KOPT-K1 (cell line): ENCODE measurements at regions not wholly inside any gene's neighbourhood (a gene's known extent, or its start where the extent isn't known, plus 50 kb on each side); places are given as distances from the start of the nearest gene placed in this dataset.

Experiments used
- H3K27ac ChIP-seq: fragments of 200-600 bp; sonication (generic); 2 replicates; pipeline ENCODE4 v1.5.1; 2016; ENCODE audit warnings: antibody characterized with exemption, mild to moderate bottlenecking, low read depth, low read length; ENCODE audit not compliant: poor library complexity, severe bottlenecking
- H3K36me3 ChIP-seq: fragments of 200-600 bp; sonication (generic); 2 replicates; pipeline ENCODE4 v1.5.1; 2017; ENCODE audit warnings: antibody characterized with exemption, mild to moderate bottlenecking, low read length, moderate library complexity; ENCODE audit not compliant: insufficient read depth
- H3K9me3 ChIP-seq: fragments of 200-600 bp; sonication (generic); 2 replicates; pipeline ENCODE4 v1.5.1; 2017; ENCODE audit warnings: antibody characterized with exemption, low read length, mild to moderate bottlenecking; ENCODE audit not compliant: insufficient read depth, poor library complexity, severe bottlenecking

DNA sequence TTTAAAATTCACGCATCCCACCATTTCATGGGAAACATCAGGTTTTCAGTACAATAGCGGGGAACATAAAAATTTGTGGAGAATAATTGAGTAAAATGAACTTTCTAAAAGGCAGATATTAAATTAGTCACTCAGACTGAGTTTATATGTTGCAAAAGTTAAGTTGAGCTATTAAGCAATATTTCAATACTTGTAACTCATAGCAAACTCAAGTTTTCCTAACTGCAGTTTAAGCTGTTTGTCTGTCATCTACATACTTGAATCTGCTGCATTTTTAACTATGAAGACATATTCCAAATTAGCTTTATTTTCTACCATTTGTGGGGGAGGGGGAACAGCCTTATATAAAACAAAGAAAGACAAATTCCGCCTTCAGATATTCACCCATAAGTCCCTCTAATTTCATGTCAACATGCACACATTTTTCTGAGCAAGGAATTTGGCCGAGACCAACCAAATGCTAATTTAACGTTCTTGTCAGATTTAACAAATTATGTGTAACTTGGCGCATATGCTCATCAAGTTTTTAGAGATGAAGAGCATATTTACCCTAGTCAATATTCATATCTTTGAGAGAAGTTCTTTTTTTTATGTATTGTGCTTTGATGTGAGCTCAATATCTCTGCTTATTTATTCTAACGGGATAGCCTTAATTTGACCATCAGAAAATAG is 462.9 kb downstream of the TXNL1 start:
- Histone ChIP-seq H3K36me3 (no peaks in the 10 kb centered on the region), H3K27ac (no peak overlapping the region), H3K9me3 (no peaks in the 10 kb centered on the region)

DNA sequence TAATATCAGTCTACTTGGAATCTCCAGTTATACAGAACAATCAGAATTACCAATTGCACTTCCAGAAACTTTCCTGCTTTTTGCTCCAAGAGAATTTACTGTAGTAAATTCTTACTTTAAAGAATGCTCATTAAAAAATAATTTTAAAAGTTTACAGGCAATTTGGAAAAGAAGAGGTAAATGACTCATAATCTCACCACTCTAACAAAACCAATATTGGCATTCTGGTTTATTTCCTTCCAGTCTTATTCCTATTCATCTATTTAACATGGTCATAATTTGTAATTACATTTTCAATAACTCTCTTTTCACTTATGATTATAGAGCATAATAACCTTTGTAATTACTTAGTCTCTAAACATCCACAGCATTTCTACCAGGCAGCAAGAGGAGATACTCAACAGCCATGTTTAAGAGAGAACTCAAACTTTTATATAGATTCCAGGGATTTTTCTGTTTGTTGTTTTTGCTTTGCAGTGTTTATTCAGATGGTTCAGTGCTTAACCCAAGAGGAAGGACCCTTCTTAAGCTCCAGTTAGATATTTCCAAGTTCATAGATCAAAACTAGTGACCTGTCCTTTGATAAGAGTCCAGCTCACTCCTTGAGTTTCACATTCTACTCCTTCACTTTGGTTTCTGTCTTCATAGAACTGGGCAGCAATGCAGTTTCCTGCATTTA is 464.7 kb downstream of the TXNL1 start:
- Histone ChIP-seq H3K27ac (no peak overlapping the region), H3K9me3 (no peaks in the 10 kb centered on the region), H3K36me3 (no peaks in the 10 kb centered on the region)

DNA sequence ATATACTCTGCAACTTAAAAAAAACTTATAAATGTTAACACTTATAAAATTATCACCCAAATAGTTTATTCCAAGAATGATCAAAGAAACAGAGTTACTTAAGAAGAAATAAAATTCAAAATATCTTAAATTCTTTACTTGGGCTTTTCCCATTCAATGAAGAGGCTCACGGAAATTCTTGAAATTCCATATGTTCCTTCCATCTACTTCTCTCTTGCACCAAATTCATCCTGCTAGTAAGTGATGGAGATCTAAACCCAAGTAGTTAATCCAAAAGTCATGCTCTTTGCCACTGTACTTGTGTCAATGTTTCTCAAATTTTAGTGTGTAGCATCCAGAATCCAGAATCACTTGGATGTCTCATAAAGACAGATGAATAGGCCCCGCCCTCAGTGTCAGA is 465.9 kb downstream of the TXNL1 start:
- H3K9me3 ChIP-seq, result no peaks in the 10 kb centered on the region
- H3K36me3 ChIP-seq, result no peaks in the 10 kb centered on the region
- no peak overlapping the region for H3K27ac ChIP-seq

DNA sequence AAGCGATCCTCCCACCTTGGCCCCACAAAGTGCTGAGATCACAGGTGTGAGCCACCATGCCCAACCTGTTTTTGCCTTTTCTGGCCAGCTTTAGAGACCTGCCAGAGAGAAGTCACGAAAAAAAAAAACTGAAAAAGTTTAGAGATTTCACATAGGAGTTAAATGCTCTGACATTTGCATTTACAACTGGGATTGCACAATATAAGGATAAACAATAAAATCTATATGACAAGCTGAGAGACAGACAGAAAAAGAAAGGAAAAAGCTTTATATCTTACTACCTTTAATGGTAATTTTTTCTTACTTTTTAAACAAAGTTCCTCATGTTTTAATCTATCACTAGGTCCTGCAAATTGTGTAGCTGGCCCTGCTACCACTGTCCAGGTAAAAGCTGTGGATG is 466.5 kb downstream of the TXNL1 start:
- Histone ChIP-seq H3K27ac (no peak overlapping the region), H3K36me3 (no peaks in the 10 kb centered on the region), H3K9me3 (no peaks in the 10 kb centered on the region)

DNA sequence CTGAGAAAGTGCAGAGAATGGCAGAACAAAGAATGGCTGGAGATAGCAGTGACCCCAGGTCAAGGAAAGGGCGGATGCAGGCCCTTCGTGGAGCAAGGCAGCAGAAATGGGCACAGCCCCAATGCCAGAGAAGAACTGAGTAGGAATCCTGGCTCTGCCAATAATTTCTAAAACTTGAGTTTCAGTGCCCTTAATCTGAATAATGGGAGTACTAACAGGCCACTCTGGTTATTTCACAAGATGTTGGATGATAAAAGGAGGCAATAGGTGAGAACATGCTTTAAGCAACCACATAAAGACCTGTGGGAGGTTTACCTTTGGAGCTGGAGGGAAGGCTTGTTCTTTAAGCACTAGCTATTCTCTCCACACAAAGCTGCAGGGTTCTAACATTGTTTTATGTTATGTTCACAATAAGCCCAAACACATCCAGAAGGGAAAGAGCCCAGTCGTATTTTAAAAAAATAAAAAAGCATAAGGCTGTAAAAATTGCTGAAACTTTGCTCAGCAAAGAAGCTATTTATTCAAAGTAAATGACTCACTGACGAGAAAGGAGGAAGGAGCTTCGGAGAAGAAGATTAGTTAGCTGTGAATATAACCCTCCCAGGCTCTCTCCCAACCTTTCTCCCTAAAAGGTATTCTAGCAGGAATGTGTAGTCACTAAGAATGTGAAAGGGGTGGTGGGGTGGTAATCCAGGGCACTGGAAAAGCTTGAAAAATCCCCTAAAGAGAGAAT is 470.2 kb downstream of the TXNL1 start:
- H3K27ac ChIP-seq, result no peak overlapping the region
- H3K9me3 ChIP-seq, result no peaks in the 10 kb centered on the region
- no peaks in the 10 kb centered on the region for H3K36me3 ChIP-seq

DNA sequence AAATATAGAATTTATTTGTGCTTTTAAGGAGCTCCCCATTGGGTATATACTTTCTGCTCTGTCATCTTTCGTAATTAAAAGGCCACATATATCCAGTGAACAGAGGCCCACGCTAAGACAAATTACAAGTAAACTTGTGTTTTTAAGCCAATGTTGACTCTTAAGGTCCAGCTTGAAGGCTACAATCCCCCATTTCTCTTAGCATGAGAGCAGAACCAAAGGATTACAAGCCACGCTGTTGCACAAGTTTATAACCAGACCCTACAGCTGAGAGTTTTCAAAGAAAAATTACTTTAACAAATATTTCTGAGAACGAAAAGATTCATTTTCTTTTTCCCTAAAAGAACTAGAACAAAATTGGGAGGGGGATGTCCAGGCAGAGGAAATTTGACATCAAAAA is 471.0 kb downstream of the TXNL1 start:
- no peak overlapping the region for H3K27ac ChIP-seq
- no peaks in the 10 kb centered on the region for H3K9me3 ChIP-seq
- H3K36me3 ChIP-seq, result no peaks in the 10 kb centered on the region

DNA sequence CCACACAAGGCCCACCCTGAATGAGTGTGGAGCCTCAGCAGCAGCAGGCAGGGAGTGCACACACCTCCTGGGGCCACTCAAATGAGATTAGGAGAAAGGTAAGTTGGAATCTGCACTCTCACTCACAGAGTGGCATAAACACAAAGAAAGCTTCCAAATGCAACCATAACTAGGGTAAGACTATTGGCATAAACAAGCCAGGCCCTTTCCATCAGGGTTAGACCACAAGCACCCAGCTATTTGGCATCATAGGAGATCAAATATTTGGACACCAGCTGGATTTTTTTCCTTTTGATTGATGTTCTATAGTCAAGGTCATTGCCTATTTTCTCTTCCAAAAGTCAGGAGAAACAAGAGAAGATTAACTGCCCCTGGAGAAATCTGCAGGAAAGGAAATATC is 471.5 kb downstream of the TXNL1 start:
- no peak overlapping the region for H3K27ac ChIP-seq
- H3K36me3 ChIP-seq, result no peaks in the 10 kb centered on the region
- H3K9me3 ChIP-seq, result no peaks in the 10 kb centered on the region

DNA sequence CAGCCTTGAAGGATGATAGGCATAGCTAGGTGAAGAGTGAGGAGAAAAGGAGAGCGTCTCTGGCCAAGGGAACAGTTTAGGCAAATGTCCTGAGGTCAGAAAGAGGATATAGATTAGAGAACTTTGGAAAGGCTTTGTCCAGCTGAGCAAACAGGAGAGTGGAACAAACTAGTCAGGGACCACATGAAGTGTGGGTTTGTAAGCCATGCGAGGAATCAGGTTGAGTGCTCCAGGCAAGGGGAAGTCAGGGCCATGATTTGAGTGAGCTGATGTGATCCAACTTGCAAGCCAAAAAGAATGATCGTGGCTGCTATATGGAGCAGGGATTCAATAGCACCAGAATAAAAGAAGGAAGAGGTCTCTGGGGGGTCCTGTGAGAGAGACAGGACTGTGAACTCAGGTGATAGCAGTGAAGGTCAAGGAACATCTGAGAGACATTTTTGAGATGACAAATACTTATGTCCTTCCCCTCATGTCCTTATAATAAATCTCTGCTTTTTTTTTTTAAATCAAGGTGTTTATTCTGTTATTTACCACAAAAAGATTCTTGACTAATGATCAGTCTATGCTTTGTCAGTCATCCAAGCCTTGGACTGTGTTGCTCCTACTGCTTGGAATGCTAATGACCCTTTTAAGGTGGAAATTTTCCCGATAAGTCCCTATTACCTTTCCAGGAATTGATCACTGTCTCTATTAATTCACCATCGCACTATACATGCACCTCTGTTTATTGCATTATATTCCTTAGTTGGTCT is 472.6 kb downstream of the TXNL1 start:
- Histone ChIP-seq H3K36me3 (no peaks in the 10 kb centered on the region), H3K9me3 (no peaks in the 10 kb centered on the region), H3K27ac (no peak overlapping the region)

DNA sequence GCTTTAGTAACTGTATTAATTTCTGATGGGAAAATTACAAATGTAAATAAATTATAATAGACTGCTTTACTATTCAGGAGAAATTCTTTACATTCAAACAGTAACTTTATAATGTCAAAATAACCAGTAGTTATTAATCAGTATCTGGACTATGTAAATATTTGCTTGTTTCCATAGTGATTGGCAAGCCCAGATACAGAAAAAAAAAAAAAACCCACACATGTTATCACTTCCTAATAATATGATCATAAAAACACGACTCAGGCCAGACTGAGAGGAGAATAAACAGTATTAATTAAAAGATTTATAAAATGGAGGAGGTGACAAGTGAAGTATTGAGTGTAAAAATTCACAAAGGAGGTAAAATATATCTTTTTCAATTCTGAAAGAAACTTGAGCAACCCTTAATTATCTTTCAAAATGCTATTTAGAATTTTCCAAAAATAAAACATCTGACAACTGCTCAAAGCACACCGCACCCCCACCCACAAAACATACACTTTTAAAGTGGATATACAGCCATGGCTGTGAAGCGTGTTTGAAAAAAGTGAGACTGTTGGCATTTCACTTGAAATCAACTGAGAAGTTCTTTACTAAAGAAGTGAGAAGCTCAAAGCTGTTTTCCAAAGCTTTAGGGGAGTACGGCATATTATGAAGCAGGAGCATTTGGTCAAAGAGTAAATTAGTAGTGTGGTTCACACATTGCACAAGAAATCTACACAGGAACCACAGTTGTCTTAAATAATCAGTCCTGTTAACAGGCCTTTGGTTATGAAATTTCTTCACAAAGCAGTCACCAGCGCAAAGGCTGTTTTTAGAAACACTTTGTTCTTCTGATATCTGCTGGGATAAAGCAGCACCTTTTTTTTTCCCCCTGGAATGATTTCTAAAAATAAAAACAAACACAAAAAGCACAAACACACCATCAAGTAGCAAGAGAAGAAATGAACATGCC is 475.8 kb downstream of the TXNL1 start:
- Histone ChIP-seq H3K27ac (no peak overlapping the region), H3K36me3 (no peaks in the 10 kb centered on the region), H3K9me3 (no peaks in the 10 kb centered on the region)

DNA sequence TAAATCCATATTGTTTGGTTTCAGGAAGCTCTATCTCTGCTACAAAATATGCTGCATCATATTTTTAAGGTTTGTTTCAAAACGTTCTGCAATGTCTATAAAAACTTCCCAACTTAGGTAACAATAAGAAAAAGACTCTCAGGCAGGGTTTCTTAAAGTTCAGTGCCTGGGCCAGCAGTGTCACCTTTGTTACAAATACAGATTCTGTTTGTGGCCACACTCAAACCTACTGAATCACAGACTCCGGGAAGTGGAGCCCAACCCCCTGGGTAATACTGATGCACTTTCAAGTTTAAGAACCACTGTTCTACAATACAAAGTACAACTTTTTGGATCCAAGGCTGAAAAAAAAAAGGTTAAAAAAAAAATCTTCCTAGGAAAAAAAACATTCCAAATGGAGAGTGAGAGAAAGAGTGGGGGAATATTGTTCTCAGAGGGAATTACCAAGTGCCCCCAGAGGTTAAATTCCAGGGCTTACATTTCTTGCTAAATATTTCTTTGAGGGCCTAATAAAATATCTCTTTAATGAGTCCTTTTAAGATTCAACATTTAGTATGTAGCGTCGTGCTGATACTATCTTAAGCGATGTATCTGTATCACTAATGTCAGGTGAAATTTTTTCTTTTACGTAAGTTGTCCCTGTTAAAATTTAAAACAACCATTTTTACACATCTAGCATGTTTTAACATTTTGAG is 476.7 kb downstream of the TXNL1 start:
- no peak overlapping the region for H3K27ac ChIP-seq
- H3K36me3 ChIP-seq, result no peaks in the 10 kb centered on the region
- no peaks in the 10 kb centered on the region for H3K9me3 ChIP-seq

DNA sequence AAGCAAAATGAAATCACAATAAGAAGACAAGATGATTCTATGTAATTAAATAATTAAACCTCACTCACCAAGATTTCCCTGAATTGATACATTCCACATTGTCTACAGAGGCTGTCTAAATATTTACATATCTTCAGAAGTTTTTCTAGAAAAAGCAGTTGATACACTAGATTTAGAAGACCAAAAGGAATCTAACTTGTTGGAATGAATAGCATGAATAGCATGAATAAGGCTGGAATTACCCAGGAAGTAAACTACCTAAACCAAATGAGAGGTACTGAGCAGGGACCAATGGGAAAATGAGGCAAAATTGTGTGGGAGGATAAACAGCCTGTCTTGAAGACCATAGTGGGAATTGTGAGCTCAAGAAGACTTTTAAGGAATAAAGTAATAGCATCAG is 479.7 kb downstream of the TXNL1 start:
- H3K27ac ChIP-seq, result no peak overlapping the region
- H3K9me3 ChIP-seq, result no peaks in the 10 kb centered on the region

DNA sequence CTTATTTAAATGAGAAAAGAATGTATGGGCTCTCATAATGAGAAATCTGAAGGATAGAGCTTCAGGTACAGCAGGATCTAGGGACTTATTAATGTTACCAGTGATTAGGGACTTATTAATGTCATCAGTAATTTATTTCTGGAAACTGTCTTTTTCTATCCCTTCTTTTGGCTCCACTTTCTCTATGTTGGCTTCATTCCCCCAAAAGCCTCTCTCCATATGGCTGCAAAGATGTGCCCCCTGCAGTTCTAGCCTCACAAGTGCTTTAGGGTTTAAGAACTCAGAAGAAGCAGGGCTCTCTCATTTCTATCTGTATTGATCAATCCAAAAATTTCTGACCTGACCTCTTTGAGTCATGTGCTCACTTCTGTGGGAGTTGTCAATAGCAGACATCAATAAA is 480.9 kb downstream of the TXNL1 start:
- Histone ChIP-seq H3K27ac (no peak overlapping the region), H3K36me3 (no peaks in the 10 kb centered on the region), H3K9me3 (no peaks in the 10 kb centered on the region)

More for the DNA sequence above, 479.7 kb downstream of the TXNL1 start:
- H3K36me3 ChIP-seq, result no peaks in the 10 kb centered on the region

DNA sequence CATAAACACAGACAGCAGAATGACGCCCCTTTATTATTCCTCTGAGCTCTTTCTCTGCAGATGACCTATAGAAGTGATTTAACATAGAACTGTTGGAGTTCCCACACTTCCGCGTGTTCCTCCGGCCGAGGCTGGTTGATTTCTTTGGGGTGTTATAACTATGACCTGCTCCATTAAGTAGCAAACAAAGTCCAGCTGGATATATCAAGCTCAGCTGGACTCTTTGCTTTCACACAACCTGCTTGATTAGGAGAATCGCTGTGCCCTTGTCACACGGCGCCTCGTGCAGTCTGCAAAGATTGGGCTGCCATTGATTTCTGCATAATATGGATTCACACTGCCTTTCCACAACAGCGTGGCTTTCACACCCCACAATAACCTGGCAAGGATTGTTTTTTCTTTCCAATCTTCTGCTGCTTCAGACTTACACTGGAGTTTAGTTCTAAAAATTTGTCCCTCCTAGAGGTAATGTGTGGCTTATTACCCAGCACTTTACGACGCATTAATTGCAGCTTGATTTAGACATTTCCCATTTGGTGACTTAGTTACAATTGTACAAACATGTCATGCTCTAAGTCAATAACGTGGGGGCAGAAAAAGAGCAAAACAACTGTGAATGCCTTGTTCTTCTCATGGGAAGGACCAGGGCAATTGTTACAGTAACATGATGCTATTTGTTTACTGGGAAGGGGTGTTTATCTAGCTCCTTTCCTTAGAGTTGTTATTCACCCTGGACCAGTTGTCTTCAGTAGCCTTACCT is 485.7 kb downstream of the TXNL1 start:
- Histone ChIP-seq H3K27ac (no peak overlapping the region), H3K9me3 (no peaks in the 10 kb centered on the region), H3K36me3 (no peaks in the 10 kb centered on the region)
